Transverse colon (tissue), 4 donors: ENCODE measurements at regions not wholly inside any gene's neighbourhood (a gene's known extent, or its start where the extent isn't known, plus 50 kb on each side); places are given as distances from the start of the nearest gene placed in this dataset.
"Not testable (repeated sequence)": the region's sequence is repeated elsewhere in the genome, so short reads cannot be mapped to it uniquely, and the experiment has no call there.

Source experiments
- DNase-seq: peaks from one replicate; pipeline ENCODE4 v3.0.0-alpha.2; 2019
- H3K27ac ChIP-seq, 4 donors: fragments of 200-600 bp; sonication (generic); 2 replicates each; pipeline ENCODE4 v1.5.1; 2016 to 2018; ENCODE audit warnings: inconsistent platforms in 4 of 4
- H3K27me3 ChIP-seq: fragments of 200-600 bp; sonication (generic); 2 replicates; pipeline ENCODE4 v1.5.1; 2017; ENCODE audit warnings: inconsistent platforms
- H3K36me3 ChIP-seq, 4 donors: fragments of 200-600 bp; sonication (generic); 2 replicates each; pipeline ENCODE4 v1.5.1; 2017 to 2019; ENCODE audit warnings: inconsistent platforms in 4 of 4
- H3K4me1 ChIP-seq, 4 donors: fragments of 200-600 bp; sonication (generic); 2 replicates each; pipeline ENCODE4 v1.5.1; 2017 to 2020; ENCODE audit warnings: inconsistent platforms in 4 of 4
- H3K4me3 ChIP-seq, 4 donors: fragments of 200-600 bp; sonication (generic); 1 replicate in 1 of 4; 2 replicates in 3 of 4; pipeline versions ENCODE4 v1.5.1 to v1.6.1; 2017 to 2019; ENCODE audit warnings: inconsistent platforms in 4 of 4
- H3K9me3 ChIP-seq, 2 donors: fragments of 200-600 bp; sonication (generic); 2 replicates each; pipeline ENCODE4 v1.5.1; 2017 to 2019; ENCODE audit warnings: inconsistent platforms in 2 of 2
- EP300 ChIP-seq: sonication (generic); formaldehyde crosslinking; IDR thresholded peaks from one replicate; pipeline ENCODE4 v1.6.1; 2017; ENCODE audit warnings: antibody characterized with exemption, low read depth
- POLR2A ChIP-seq: fragments of 450-650 bp; IDR thresholded peaks from one replicate; pipeline ENCODE4 v1.6.1; 2016; ENCODE audit warnings: antibody characterized with exemption, mild to moderate bottlenecking, moderate library complexity
- POLR2AphosphoS5 ChIP-seq, 3 donors: sonication (generic); formaldehyde crosslinking; IDR thresholded peaks; one replicate each; pipeline ENCODE4 v1.6.1; 2016; ENCODE audit warnings: antibody characterized with exemption in 3 of 3
- WGBS, 2 donors: methylation state at CpG; one replicate each; pipeline ENCODE4 v1.1.5; 2018; ENCODE audit warnings: low coverage in 1 of 2; 5-methylcytosine and 5-hydroxymethylcytosine counted together
- in situ Hi-C, 4 donors: fragments of 200-750 bp; cut with MboI; loops; one replicate each; pipeline versions ENCODE4 v1.15.0 to v1.15.1; 2017; ENCODE audit warnings: low sequenced_read_pairs in 3 of 4, low pct_ligation_motif_present in 1 of 4, low pct_unique_long_range_greater_than_20kb in 1 of 4
- intact Hi-C: fragments of 100-400 bp; cut with DNase I; formaldehyde crosslinking; loops from one replicate; pipeline ENCODE4 v1.15.1; 2023; ENCODE audit warnings: low total_unique reads
- TF ChIP-seq, protein P1 (sequence below), 5 experiments: fragments of 200-600 bp in 3 of 5; fragments of 450-650 bp in 2 of 5; sonication (generic) in 3 of 5; IDR thresholded peaks; 1 replicate in 2 of 5; 2 replicates in 3 of 5; pipeline ENCODE4 v1.5.1; 2016 to 2017; ENCODE audit warnings: antibody characterized with exemption in 5 of 5, inconsistent platforms in 3 of 5, mild to moderate bottlenecking in 2 of 5, moderate library complexity in 1 of 5

DNA sequence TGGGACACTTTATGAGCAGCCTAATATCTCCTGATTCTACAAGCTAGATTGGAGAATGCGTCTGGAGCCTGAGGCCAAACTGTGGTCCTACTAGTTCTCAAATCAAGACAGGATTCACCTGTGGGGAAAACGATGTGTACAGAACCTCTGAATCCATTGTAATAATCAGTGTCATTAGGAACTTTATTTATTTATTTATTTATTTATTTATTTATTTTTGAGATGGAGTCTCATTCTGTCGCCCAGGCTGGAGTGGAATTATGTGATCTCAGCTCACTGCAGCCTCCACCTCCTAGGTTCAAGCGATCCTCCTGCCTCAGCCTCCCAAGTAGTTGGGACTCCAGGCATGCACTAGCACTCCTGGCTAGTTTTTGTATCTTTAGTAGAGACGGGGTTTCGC is 52.6 kb upstream of the KIF26B start:
- H3K4me3 ChIP-seq, H3K36me3 ChIP-seq, in situ Hi-C loops, H3K4me1 ChIP-seq, DNase-seq, H3K9me3 ChIP-seq, intact Hi-C loops, H3K27ac ChIP-seq, H3K27me3 ChIP-seq: not testable (repeated sequence)
- WGBS, 2 donors, result 88 to 94% methylated on average over 1 to 6 of the region's 6 CpGs

- H3K4me1 ChIP-seq, result no peaks in the 10 kb centered on the region
- DNase-seq, result no peak
- no peaks in the 10 kb centered on the region for H3K27me3 ChIP-seq
- WGBS, 2 donors, result 80 to 86% methylated on average over 4 to 8 of the region's 8 CpGs
- no peak for TF ChIP-seq POLR2A
- no peak for TF ChIP-seq EP300
- TF ChIP-seq POLR2AphosphoS5 (IDR thresholded peaks at IDR 0.05), result no peak
- TF ChIP-seq, protein P1, sequence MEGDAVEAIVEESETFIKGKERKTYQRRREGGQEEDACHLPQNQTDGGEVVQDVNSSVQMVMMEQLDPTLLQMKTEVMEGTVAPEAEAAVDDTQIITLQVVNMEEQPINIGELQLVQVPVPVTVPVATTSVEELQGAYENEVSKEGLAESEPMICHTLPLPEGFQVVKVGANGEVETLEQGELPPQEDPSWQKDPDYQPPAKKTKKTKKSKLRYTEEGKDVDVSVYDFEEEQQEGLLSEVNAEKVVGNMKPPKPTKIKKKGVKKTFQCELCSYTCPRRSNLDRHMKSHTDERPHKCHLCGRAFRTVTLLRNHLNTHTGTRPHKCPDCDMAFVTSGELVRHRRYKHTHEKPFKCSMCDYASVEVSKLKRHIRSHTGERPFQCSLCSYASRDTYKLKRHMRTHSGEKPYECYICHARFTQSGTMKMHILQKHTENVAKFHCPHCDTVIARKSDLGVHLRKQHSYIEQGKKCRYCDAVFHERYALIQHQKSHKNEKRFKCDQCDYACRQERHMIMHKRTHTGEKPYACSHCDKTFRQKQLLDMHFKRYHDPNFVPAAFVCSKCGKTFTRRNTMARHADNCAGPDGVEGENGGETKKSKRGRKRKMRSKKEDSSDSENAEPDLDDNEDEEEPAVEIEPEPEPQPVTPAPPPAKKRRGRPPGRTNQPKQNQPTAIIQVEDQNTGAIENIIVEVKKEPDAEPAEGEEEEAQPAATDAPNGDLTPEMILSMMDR (IDR thresholded peaks at IDR 0.05), result no peak
- intact Hi-C loops (no loop called here), in situ Hi-C loops (no loop called here)
- H3K27ac ChIP-seq, result no peak overlapping the region
- no peak overlapping the region for H3K4me3 ChIP-seq
- no peaks in the 10 kb centered on the region for H3K36me3 ChIP-seq
- H3K9me3 ChIP-seq, result no peaks in the 10 kb centered on the region
Observed at GRCh38 chr1:245099401-245099800, 55.4 kb upstream of the KIF26B start.

DNA sequence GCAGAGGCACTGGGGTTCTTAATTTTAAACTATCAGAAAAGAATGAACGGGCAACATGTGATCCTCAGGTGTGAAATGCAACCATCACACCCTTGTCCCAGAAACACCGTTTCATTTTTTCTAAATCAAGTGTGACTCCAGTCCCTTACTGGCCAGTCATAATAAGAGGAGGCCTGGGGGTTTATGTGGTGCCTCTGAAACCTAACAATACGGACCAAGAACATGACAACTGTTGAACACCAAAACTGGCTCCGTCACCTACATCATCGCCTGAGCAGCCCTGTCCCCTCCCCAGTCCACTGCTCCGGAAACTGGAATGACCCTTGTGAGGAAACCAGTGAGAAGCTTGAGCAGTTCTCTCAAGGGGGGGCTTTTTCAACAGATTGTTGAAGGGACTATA is 55.9 kb upstream of the KIF26B start:
- DNase-seq, result no peak
- 83 to 92% methylated on average over 2 to 6 of the region's 6 CpGs for WGBS, 2 donors
- Histone ChIP-seq H3K4me3 (no peak overlapping the region), H3K27ac (no peak overlapping the region), H3K9me3 (no peaks in the 10 kb centered on the region), H3K36me3 (no peaks in the 10 kb centered on the region), H3K27me3 (no peaks in the 10 kb centered on the region), H3K4me1 (no peaks in the 10 kb centered on the region)
- in situ Hi-C loops (no loop called here), intact Hi-C loops (no loop called here)
- no peak for TF ChIP-seq EP300
- no peak for TF ChIP-seq POLR2AphosphoS5 (IDR thresholded peaks at IDR 0.05)
- no peak for TF ChIP-seq POLR2A
- TF ChIP-seq, protein P1 (IDR thresholded peaks at IDR 0.05), result no peak

- WGBS, 2 donors, result 93 to 100% methylated on average over 3 to 5 of the region's 5 CpGs
- DNase-seq, result no peak
- H3K36me3 ChIP-seq, result no peaks in the 10 kb centered on the region
- intact Hi-C loops (no loop called here), in situ Hi-C loops (no loop called here)
- no peak for TF ChIP-seq POLR2A
- no peak for TF ChIP-seq EP300
- no peak for TF ChIP-seq POLR2AphosphoS5 (IDR thresholded peaks at IDR 0.05)
- TF ChIP-seq, protein P1 (IDR thresholded peaks at IDR 0.05), result no peak
- H3K27ac ChIP-seq, result no peak overlapping the region
- no peaks in the 10 kb centered on the region for H3K27me3 ChIP-seq
- no peaks in the 10 kb centered on the region for H3K9me3 ChIP-seq
- H3K4me1 ChIP-seq, result no peaks in the 10 kb centered on the region
- H3K4me3 ChIP-seq, result no peak overlapping the region
Observed at GRCh38 chr1:245096311-245097066, 58.3 kb upstream of the KIF26B start.

GRCh38 chr1:245095903-245096302 is 58.9 kb upstream of the KIF26B start:
- WGBS, 2 donors, result 50 to 62% methylated on average over 1 of the region's 1 CpG
- H3K36me3 ChIP-seq, result no peaks in the 10 kb centered on the region
- no peaks in the 10 kb centered on the region for H3K27me3 ChIP-seq
- intact Hi-C loops (no loop called here), in situ Hi-C loops (no loop called here)
- H3K4me1 ChIP-seq, result no peaks in the 10 kb centered on the region
- TF ChIP-seq POLR2AphosphoS5 (IDR thresholded peaks at IDR 0.05) (no peak), POLR2A (no peak), EP300 (no peak)
- TF ChIP-seq, protein P1 (IDR thresholded peaks at IDR 0.05), result no peak
- no peak overlapping the region for H3K27ac ChIP-seq
- no peak for DNase-seq
- no peaks in the 10 kb centered on the region for H3K9me3 ChIP-seq
- H3K4me3 ChIP-seq, result no peak overlapping the region
